A673 (cell line): ENCODE measurements at regions not wholly inside any gene's neighbourhood (a gene's known extent, or its start where the extent isn't known, plus 50 kb on each side); places are given as distances from the start of the nearest gene placed in this dataset.

Source experiments
- EZH2 ChIP-seq: fragments of 200-600 bp; sonication (generic); IDR thresholded peaks from 2 replicates; pipeline ENCODE4 v1.6.1; 2017; ENCODE audit warnings: borderline replicate concordance, low read depth, mild to moderate bottlenecking, mixed read lengths, antibody characterized with exemption, low read length; ENCODE audit not compliant: poor library complexity, severe bottlenecking
- TF ChIP-seq, protein P1 (sequence below): fragments of 300-800, 200-600 bp; sonication (generic); conservative IDR thresholded peaks from 2 replicates; pipeline ENCODE4 v1.5.1; 2017; ENCODE audit warnings: low read depth, mild to moderate bottlenecking, antibody characterized with exemption, low read length, moderate library complexity, mixed read lengths

DNA sequence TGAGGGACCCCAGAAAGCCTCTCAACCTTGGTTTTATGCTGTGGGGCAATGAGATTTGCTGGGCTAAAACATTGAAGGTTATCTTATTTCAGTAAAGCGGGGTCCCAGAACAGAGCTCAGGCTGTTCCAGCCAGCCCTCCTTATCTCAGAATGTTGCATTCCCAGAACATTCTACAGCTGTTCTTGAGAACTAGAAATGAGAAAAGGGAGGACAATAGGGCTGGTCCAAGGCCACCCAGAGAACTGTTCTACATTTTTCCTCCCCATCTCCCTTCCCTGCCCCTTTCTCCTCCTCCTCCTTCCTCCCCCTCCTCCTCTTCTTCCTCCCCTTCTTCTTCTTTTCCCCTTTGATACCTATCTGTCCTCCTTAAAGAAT lies 70.4 kb upstream of the SLC7A11 start:
- TF ChIP-seq, protein P1, sequence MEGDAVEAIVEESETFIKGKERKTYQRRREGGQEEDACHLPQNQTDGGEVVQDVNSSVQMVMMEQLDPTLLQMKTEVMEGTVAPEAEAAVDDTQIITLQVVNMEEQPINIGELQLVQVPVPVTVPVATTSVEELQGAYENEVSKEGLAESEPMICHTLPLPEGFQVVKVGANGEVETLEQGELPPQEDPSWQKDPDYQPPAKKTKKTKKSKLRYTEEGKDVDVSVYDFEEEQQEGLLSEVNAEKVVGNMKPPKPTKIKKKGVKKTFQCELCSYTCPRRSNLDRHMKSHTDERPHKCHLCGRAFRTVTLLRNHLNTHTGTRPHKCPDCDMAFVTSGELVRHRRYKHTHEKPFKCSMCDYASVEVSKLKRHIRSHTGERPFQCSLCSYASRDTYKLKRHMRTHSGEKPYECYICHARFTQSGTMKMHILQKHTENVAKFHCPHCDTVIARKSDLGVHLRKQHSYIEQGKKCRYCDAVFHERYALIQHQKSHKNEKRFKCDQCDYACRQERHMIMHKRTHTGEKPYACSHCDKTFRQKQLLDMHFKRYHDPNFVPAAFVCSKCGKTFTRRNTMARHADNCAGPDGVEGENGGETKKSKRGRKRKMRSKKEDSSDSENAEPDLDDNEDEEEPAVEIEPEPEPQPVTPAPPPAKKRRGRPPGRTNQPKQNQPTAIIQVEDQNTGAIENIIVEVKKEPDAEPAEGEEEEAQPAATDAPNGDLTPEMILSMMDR: no peak
- TF ChIP-seq EZH2: no peak
